HCT116 (cell line): ENCODE measurements at regions not wholly inside any gene's neighbourhood (a gene's known extent, or its start where the extent isn't known, plus 50 kb on each side); places are given as distances from the start of the nearest gene placed in this dataset.

Source experiments
- POLR2A ChIP-seq: IDR thresholded peaks from 2 replicates; pipeline ENCODE4 v1.7.0; 2011; ENCODE audit warnings: borderline replicate concordance; ENCODE audit not compliant: insufficient read depth, insufficient read length; ENCODE audit errors: extremely low read depth
- TF ChIP-seq, protein P1 (sequence below), 3 experiments: fragments of 200-600 bp in 1 of 3; sonication (generic) in 1 of 3; IDR thresholded peaks in 2 of 3; conservative IDR thresholded peaks in 1 of 3; 2 replicates each; pipeline ENCODE4 v1.5.1; 2012 to 2017; ENCODE audit warnings: low read depth in 2 of 3, low read length in 2 of 3, antibody characterized with exemption in 1 of 3, borderline replicate concordance in 1 of 3, control low read depth in 1 of 3, mild to moderate bottlenecking in 1 of 3, mixed read lengths in 1 of 3, mixed run types in 1 of 3, moderate library complexity in 1 of 3; ENCODE audit not compliant: insufficient read depth in 1 of 3
- TF ChIP-seq, protein P2 (sequence below): IDR thresholded peaks from 2 replicates; pipeline ENCODE4 v1.6.1; 2011; ENCODE audit warnings: mild to moderate bottlenecking, low read length, moderate library complexity; ENCODE audit not compliant: insufficient replicate concordance; ENCODE audit errors: extremely low read depth

- TF ChIP-seq, protein P1, sequence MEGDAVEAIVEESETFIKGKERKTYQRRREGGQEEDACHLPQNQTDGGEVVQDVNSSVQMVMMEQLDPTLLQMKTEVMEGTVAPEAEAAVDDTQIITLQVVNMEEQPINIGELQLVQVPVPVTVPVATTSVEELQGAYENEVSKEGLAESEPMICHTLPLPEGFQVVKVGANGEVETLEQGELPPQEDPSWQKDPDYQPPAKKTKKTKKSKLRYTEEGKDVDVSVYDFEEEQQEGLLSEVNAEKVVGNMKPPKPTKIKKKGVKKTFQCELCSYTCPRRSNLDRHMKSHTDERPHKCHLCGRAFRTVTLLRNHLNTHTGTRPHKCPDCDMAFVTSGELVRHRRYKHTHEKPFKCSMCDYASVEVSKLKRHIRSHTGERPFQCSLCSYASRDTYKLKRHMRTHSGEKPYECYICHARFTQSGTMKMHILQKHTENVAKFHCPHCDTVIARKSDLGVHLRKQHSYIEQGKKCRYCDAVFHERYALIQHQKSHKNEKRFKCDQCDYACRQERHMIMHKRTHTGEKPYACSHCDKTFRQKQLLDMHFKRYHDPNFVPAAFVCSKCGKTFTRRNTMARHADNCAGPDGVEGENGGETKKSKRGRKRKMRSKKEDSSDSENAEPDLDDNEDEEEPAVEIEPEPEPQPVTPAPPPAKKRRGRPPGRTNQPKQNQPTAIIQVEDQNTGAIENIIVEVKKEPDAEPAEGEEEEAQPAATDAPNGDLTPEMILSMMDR (IDR thresholded peaks at IDR 0.05 in 2 of 3, conservative IDR thresholded peaks at IDR 0.05 in 1 of 3; ENCODE audit: borderline replicate concordance in 1 of 3, insufficient read depth in 1 of 3, low read depth in 2 of 3, low read length in 2 of 3), result no peak
- TF ChIP-seq, protein P2, sequence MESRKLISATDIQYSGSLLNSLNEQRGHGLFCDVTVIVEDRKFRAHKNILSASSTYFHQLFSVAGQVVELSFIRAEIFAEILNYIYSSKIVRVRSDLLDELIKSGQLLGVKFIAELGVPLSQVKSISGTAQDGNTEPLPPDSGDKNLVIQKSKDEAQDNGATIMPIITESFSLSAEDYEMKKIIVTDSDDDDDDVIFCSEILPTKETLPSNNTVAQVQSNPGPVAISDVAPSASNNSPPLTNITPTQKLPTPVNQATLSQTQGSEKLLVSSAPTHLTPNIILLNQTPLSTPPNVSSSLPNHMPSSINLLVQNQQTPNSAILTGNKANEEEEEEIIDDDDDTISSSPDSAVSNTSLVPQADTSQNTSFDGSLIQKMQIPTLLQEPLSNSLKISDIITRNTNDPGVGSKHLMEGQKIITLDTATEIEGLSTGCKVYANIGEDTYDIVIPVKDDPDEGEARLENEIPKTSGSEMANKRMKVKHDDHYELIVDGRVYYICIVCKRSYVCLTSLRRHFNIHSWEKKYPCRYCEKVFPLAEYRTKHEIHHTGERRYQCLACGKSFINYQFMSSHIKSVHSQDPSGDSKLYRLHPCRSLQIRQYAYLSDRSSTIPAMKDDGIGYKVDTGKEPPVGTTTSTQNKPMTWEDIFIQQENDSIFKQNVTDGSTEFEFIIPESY, result no peak
- no peak for TF ChIP-seq POLR2A
These were observed 64.6 kb upstream of the SPAG17 start for GRCh38 chr1:118249641-118250040.
